RKO (cell line): ENCODE measurements at regions not wholly inside any gene's neighbourhood (a gene's known extent, or its start where the extent isn't known, plus 50 kb on each side); places are given as distances from the start of the nearest gene placed in this dataset.

Experiments
- DNase-seq: peaks from one replicate; pipeline ENCODE4 v3.0.0-alpha.2; 2016; ENCODE audit warnings: low spot score

DNA sequence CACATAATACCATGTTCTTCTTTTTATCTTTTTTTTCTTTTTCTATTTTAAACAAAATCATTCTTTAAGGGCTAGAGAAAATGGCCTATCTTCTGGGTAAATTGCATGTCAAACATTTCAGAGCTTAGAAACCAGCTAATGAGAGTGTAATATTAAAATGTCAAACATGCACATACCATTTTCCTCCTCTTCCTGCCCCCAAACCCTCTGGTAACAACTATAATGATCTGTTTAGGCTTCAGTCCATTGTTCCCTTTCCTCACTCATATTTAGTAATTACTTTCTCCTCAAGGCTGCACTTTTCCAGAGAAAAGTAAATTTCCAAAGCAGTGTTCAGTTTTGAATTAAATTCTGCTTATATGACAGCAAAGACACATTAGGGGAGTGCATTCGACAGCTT is 224.3 kb upstream of the ROBO2 start:
- no peak for DNase-seq

DNA sequence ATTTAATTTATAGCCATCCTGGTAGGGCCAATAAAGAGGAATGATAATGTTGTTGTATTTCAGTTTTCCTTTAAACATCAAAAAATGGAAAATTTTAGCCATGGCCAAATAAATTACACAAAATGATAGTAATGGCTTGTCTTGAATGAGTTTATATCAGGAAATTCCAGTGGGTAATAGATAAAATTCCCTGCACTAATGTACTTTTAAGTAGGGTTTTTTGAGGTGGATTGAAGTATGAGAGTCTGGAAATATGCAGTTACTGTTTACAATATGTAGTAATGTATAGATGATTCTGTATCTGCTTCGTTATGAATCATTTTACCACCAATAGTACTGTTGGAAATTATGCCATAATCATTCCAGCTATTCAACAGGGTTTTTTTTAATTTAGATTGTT is 219.4 kb upstream of the ROBO2 start:
- DNase-seq: no peak

DNA sequence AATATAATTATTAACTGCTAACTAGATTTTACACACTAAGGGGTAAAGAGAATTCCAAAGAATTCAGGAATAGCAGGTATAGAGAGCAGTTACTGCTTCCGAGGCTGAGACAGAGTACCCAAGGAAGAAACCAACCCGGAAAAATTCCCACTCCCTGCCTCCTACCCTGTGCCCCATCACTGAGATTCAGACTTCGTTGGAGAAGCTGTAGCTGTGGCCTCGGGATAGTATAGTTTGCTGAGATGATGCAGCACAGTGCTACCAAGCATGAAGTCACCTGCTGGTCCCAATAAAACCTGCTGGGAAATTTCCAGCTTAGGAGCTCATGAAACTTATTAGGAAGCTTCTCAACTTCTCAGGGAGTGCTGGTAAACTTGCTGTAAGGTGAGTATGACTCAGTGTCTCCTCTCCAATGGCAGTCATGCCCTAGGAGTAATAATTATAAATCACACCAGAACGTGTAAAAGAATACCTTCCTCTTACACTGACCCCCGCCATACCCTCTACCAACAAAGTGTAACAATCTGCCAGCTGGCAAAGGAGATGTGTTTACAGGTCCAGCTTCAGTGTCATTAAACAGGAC is 215.2 kb upstream of the ROBO2 start:
- no peak for DNase-seq

DNA sequence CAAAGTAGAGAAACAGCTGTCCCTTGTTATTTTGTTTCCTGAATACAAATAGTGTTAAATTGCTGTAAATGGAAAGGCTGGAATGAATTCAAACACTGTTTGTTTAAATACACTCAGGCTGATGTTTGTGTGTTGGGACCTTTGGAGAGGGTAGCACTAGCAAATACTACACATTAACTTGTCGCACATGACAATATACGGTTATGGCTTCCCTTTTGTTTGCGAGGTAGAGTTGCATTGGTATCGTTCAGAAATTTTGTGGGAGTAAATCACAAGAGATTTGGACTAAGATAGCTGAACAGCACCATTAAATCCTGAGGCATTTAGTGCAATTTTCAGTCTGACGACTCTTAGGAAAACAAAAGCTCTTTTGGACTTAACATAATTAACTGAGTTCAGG is 213.0 kb upstream of the ROBO2 start:
- DNase-seq: no peak

DNA sequence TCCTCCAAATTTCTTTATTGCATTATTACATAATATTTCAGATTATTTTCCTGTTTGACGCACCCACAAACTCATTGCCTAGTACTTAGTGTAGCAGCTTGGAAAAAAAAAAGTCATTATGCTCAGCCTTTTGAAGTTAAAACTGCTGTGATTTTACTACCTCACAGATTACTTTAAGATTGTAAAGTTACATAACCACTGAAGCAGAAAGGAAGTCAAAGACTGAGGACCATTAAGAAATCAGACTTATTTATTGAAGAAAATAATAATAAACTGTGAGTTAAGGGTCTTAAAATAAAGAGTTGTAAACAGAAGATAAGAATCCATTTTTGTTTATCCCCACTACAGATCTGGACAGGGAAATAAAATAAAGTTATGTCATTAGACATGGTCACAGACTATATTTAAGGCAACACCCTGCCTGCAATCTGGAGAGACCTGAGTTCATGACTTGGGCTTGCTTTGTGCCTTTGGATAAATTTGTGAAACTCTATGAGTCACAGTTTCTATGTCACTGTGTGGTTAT is 212.1 kb upstream of the ROBO2 start:
- DNase-seq: no peak

DNA sequence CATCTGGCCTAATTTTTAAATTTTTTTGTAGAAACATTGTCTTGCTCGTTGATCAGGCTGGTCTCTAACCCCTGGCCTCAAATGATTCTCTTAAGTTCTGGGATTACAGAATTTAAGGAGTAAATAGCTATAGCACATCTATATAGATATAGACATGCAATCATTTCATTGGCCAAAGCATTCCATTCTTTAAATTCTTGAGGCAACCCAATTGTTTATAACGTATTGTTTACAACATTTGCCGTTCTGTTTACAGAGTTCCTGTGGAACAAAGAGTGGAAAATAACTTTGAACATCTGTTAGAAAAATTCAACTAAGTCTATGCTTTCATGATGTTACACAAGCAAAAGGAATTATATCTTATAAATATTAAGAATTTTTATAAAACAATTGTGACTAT is 205.2 kb upstream of the ROBO2 start:
- no peak for DNase-seq

DNA sequence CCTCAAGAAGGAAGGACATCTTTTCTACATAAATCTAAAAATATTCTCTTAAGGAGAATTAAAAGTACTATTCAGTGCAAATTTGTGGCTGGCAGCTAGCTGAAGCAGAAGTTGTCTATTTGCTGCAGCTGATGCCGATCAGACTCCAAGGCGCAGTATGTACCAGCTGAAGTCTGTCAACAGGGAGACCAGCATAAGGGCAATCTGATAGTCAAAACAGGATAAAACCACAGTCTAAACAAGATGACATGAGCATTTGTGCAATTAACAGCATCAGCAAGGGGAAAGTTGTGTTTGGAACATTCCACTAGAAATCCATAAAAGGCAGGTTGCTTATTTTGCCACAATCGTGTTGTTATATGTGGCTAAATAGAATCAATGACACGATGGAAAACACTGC is 198.2 kb upstream of the ROBO2 start:
- DNase-seq: no peak

DNA sequence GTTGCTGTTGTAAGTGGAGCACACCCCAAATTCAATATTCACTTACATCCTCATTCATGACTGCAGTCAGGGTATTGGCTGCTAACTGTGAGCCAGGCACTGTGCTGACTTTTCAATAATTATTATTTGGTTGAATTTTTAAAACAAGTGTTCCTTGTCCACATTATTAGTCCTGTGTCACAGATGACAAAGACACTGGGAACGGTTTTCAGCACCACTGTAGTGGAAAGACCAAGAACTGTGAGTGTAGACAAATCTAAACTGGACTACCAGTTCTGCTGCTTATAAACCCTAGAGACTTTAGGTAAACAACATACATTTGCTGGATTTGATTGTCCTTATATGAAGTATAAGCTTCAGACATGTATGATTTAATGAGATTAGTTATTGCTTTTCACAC is 197.7 kb upstream of the ROBO2 start:
- DNase-seq: no peak

DNA sequence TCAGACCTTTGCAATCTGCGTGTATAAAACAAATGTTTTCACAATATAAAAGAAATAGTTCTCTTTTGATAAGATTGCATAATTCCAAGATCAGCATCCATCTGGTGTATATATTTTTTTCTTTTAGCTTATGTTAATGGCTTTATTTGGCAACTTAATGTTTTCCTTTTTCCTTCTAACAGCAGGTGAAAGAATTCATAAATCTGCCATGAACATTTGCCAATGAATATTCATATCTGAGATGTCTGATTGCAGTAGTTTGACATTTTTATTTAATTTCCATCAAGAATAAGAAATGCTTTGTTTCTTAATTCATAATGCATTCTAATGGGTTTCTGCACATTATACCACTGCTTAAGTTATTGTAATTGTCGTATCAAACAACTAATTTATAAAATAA is 184.4 kb upstream of the ROBO2 start:
- DNase-seq: no peak

DNA sequence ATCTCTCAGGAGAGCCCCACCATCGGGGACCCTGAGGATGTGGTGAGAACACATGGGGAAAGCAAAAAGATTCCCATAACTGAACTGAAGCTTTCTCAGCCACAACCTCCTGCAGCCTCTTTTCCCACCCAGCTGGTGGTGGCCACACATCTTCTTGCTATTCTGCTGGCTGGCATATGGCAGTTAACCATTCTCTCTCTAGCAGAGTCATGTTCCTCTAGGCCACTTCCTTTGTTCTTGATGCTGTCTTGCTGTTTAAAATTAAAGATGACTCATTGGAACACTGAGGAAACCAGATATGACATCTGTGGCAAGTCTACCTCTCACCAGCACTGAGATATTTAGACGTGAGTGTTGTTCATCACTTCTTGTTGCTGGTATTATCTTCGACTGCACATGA is 180.3 kb upstream of the ROBO2 start:
- peak; percentile 11 for DNase-seq

DNA sequence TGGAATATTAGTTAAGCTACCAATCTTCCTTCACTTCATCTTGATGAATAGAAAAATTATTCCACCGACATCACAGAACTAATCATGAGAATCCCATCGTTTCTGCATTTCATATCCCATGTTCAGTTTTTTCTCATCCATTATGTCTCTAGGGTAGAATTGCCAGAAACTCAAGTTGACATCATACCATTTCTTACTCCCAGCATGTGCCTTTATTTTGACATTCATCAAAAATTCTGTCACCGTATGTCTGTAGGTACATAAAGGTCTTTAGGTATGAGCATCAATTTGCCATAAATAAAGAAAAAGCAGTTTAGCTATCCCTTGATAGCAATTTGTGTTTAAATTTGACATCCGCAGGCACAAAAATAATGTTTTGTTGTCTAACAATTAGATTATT is 175.5 kb upstream of the ROBO2 start:
- no peak for DNase-seq

DNA sequence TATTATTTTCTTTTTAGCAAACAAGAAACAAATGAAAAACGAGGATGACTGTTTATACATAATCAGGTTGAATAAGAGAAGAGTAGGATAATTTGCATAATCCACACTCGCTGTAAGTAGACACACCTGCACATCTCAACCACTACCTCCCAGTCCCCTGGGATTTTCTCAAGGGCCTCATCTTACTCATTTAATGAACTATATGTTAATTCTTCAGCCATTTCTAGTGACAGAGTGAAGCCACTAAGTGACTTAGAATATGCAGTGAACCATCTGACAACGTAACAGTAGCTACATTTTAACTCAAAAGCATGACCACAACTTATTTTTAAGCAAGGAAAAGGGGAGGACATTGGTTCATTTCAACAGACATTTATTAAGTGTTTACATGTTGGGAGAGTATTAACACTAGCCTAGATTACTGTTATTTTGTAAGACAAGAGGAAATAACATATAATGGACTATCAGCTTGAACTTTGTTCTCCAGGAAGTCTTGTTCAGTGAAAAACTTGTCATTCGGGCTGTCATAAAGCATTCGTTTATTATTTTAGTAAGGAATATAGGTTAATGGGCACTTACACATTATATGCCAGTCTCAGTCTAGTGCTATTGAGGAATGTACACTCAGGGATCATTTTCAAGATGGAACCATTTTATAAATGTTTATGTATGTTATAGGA is 173.0 kb upstream of the ROBO2 start:
- DNase-seq: no peak

DNA sequence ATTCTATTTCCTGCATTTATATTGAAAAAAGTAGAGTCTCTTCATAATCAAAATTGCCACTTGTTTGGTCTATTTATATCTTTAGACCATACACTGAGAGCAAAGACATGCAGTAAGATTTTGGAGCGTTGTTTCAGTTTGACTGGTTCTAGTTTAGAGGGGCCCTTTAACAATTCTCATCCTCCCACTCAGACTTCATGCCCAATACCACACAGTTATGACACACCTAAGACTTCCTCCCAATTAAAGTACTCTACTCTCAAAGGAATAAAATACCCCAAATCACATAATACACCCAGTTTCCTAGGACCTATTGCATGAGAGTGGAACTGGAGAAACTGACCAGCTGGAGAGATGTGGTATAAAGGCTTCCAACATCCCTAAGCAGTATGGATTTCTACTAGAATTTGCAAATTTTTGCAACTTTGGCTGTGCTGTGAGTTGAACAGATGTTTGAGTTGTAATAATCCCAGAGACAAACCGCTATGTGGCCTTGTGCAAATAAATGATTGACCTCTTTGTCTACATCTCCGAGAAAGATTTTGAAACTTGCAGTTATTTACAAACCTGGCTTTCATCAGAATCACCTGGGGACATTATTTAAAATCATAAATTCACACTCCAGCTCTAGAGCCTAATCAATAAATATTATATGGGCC is 170.0 kb upstream of the ROBO2 start:
- DNase-seq: no peak

DNA sequence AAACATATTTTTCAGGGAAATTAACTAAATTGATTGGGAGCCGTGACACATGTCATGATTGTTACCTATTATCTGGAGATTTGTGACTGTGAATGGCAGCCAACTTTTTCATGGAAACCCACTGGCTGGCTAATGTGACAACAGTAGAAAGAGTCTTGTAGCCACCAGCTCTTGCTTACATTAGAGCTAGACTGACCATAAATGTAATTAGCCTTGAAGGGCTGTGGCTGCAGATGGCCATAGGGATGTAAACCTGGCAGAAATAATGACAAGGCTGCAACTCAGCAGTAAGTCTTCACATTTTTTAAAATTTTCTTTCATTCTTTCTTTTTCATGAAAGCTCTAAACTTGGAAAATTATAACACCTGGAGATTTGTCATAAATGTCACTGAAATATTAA is 168.2 kb upstream of the ROBO2 start:
- no peak for DNase-seq

DNA sequence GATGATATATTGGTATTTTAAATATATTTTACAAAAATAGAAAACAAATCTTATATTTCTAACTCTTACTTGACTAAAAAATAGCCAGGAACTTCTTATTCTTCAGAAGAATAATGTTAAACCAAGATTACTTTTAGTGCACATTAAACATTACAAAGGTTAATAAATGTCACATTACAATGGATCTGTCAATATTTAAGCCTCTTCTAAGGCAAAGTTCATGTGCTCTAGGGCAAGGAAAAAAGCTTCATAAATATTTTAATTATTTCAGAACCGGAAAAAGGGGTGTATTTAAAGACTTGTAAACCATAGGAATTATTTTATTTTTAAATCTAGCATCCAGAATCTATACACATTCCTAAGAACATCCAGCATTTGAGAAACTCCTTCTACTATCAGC is 166.9 kb upstream of the ROBO2 start:
- DNase-seq: no peak

DNA sequence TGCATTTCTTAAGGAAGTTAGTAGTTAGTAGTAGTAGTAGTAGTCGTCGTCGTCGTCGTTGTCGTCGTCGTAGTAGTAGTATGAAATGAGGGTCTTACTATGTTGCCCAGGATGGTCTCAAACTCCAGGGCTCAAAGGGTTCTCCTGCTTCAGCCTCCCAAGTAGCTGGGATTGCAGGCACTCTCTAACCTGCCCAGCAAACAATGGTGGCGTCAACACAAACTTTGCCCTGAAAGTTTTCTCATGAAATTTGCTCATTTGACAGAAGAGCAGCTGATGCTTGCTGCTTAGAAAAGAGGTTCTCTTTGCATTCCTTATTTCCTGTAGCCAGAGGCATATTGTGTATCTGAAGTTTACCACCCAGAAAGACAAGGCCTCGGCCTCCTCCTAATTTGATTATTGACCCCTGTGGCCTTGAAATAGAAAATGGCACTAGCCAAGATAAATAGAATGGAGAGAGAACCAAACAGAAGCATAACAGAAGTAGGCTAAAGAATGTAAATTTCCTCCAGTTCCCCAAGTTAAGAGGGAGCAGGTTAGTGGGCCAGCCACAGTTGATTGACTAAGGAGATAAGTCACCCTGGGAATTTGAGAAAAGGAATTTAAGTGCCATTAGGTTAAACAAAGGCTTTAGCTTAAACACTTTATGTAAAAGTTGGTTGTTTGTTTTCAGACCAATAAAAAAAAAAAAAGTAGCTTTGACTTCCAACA is 166.2 kb upstream of the ROBO2 start:
- DNase-seq: no peak

DNA sequence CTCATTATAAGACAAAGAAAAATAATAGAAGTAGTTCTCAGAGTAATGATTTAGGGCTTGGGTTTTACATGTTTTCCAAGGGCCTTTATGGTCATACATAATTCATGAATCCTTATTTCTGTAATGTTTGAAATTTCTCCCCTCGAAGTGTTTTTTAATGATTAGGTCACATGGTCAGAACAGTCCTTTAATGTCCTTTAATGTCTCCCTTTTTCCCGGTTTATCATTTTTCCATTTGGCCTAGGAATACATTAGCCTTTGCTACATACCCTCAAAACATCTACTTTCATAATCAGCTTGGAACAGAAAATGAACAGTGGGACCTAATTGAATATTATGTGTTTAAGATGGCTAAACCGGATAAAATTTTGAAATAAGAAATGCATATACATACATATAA is 159.9 kb upstream of the ROBO2 start:
- no peak for DNase-seq

DNA sequence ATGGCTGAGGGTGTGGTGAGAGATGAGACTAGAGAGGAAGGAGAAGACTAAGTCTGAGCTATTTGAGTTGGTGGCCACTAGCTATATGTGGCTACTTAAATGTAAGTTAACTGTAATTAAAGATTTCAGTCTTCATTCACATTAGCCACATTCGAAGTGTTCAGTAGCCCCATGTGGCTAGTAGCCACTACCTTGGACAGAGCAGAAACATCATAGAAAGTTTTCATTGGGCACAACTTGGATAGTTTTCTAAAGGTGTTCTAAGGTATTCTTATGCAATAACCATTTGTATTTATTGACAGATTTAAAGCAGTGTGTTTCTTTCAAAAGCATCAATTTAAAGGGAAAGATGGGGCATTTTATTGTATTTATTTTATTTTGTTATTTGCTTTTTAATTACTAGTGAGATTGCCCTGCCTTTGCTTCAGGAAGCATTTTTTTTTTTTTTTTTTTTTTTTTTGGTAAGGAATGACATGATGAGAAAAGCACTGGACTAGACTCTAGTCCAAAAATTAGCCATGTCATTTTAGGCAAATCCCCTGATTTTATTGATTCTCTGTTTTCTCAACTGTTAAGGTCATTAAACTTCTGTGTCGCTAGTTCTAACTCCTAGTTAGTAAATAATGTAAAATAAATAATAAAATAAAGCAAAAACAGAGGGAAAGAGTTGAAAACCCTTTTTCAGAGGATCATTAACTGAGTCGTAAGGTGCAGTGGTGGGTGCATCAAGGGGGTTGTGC is 153.0 kb upstream of the ROBO2 start:
- no peak for DNase-seq

DNA sequence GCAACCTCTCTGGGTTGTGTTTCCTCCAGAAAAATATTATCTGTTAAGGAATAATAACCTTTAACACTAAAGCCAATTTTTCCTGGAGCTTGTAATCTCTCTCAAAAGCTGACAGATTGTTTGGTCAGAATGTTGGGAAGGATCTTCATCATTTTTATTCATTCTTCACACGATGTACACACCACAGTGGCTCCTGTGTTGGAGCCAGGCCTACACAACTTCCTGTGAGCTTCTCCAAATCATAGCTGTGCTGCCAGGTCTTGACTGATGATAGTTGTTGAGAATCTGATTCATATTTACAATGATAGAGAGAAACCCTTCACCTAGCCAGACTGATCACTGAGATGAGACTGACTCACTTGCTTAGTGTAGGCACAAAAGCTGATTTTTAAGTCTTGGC is 151.0 kb upstream of the ROBO2 start:
- DNase-seq: no peak

DNA sequence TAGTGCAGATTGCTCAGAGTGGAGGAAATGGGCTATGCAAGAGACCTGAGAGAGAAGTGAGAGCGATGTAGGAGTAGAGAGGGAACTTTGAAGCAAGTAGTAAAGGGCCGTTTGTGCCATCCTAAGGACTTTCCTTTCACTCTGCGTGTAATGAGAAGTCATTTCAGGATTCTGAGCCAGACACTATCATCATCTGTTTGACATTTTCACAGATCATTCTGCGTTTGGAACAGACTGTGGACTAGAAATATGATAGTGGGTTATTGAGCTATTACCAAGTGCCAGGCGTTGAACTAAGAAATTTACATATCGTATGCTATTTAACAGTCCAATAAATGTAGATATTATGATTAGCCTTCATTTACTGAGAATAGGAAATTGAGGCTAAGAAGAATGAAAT is 150.0 kb upstream of the ROBO2 start:
- DNase-seq: no peak

DNA sequence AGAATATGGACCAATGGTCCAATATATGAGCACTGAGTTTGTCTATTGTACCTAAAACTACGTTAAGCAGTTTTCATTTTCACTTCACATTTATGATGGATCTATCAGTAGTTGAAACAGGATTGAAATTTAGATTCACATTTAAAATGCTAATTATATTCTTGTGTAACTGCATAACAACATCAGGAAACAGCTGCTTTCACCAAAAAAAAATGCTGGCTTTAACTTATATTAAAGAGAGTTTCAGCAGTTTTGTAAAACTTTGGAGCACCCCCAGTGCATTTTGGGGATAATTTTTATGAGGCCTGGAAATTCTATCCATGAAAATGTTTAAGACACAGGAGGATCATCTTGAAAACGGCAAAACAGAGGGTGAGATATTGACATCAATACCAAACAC is 142.8 kb upstream of the ROBO2 start:
- no peak for DNase-seq

DNA sequence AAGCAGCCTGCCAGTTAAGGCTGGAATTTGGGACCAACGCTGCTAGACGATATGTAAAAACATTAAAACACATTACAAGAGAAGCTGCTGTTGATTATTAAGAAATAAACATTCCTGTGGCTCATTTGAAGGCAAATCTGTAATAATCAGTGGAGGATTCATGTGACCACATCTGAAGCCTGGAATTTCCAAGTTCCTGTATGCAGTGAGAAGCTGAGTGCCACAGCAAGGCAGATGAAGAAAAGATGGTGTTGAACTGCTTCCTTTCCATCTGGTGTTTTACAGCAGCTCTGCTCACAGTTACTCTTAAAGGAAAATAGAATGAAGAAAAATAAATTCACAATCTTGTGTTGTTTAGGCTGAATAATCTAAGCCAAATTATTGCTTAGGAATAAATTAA is 139.3 kb upstream of the ROBO2 start:
- no peak for DNase-seq
